DMS53 treated with DMSO at 0.1 percent for 48 hours (cell line): ENCODE measurements at regions not wholly inside any gene's neighbourhood (a gene's known extent, or its start where the extent isn't known, plus 50 kb on each side); places are given as distances from the start of the nearest gene placed in this dataset.

ENCODE experiments used
- DNase-seq: peaks from one replicate; lab custom pipeline; 2025; ENCODE audit not compliant: unreplicated experiment; lab: John Stamatoyannopoulos, UW

DNA sequence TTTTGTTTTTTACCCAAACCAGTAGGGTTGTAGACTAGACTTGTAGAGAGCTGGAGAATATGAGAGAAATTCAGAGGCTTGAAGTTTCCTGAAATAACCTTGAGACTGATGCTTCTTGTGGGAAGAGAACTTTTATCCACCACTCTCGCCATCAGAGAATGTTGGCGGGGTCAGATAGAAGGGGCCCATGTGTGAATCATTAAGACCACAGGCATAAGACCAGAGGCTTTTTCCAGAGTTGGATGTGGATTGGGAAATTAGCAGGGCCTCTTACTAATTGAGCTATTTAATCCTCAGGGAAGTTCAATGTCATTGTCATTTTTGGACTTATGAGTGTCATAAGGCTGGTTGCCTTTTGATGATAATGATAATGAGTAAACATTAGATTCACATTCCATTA, 246.9 kb upstream of the THRB start:
- no peak for DNase-seq

GRCh38 chr3:24748520-24748919, 253.9 kb upstream of the THRB start:
- no peak for DNase-seq

DNA sequence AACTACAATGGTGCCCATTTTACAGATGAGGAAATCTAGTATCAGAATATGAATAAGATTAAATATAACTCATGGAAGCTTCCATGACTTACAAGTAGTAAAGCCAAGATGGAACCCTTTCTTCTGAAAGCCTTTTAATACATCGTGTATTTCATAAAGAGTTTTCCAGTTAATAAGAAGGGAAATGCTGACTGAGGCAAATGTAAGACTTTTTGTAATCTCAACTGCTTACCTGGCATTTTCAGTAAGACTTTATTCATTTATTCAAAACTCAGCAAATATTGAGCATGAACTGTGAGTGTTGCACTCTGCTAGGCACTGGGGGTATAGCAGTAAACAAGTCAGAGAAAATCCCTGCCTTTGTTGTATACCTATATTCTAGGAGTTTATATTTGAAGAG, 256.4 kb upstream of the THRB start:
- no peak for DNase-seq

GRCh38 chr3:24756101-24756888, 261.6 kb upstream of the THRB start:
- no peak for DNase-seq

- DNase-seq = no peak
Measured at GRCh38 chr3:24763393-24763792, 268.7 kb upstream of the THRB start.

GRCh38 chr3:24764236-24764915, 269.7 kb upstream of the THRB start:
- no peak for DNase-seq

- DNase-seq = no peak
Measured at GRCh38 chr3:24765399-24765798, 270.7 kb upstream of the THRB start.

- no peak for DNase-seq
Measured at GRCh38 chr3:24769918-24770317, 275.3 kb upstream of the THRB start.

- peak; percentile 14 for DNase-seq
Measured at GRCh38 chr3:24773798-24774197, 279.1 kb upstream of the THRB start.

- no peak for DNase-seq
Measured at GRCh38 chr3:24780991-24781390, 286.3 kb upstream of the THRB start.

DNA sequence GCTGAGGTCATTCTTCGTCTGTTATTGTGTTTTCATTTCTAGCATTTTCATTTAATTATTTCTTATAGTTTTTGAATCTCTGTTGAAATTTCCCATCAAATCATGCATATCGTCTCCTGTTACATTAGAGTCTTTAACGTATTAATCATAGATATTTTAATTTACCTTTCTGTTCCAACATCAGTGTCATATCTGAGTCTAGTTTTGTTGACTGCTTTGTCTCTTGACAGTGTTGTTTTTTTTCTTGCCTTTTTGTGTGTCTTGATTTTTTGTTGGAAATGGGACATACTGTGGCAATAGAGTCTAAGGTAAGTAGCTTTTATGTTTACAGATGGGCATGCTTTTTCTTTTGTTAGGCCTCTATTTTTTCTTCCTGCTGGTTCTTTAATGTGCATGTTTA, 286.8 kb upstream of the THRB start:
- DNase-seq = no peak

- DNase-seq = no peak
Measured at GRCh38 chr3:24793896-24794295, 299.2 kb upstream of the THRB start.

DNA sequence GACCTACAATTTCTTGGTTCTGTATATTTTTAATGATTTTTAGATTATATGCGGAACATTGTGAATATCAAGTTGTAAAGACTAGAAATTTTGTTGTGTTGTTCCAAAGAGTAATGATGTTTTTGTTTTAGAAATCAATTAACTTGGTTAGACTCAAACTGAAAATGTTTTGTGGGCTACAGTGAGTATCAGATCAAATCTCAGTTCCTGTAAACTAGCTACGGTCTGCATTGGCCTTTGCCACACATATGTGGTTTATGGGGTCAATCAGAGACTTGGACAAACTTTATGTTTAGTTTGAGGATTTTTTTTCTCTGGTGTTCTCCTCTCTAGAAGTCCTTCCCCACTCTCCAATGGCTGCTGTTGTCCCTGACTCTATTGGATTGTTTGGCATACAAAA, 308.0 kb upstream of the THRB start:
- no peak for DNase-seq

DNA sequence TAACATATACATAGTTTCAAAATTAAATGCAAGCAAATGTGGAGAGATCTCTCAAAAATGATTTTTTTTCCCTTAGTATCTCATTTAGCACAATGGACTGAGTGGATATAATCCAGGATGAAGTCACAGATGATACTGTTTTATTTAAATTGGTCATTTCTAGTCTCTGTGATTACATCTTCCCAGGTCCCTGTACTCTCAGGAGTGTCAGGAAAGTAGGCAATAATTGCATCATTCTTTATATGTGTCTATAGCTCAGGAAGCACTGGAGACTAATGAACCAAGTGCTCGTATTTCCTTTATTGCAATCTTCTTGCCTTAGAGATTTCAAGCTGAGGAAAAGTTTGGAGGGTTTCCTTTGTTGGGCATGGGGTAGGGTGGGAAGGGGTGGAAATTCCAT, 309.4 kb upstream of the THRB start:
- DNase-seq = no peak

- DNase-seq = no peak
Measured at GRCh38 chr3:24810881-24811280, 316.2 kb upstream of the THRB start.

DNA sequence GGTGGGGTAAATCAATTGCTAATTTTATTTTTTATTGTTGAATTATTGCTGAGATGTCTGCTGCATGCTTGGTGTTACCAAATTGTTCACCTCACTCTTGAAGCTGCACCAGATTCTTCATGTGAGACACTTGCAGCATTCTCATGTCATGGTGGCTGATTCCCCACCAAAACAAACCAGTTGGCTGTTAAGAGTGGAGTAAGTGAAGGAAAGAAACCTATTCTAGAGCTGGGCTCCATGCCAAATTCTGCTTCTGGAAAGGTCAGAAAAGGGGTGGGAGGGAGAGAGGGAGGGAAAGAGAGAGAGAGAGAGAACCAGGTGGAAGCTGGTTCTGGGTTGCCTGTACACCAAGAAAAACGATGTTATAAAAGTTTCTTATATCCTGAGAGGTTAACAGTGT, 317.5 kb upstream of the THRB start:
- DNase-seq = no peak

- no peak for DNase-seq
Measured at GRCh38 chr3:24818055-24818454, 323.4 kb upstream of the THRB start.

- no peak for DNase-seq
Measured at GRCh38 chr3:24828011-24828410, 333.4 kb upstream of the THRB start.

GRCh38 chr3:24828551-24828950, 333.9 kb upstream of the THRB start:
- DNase-seq = no peak

DNA sequence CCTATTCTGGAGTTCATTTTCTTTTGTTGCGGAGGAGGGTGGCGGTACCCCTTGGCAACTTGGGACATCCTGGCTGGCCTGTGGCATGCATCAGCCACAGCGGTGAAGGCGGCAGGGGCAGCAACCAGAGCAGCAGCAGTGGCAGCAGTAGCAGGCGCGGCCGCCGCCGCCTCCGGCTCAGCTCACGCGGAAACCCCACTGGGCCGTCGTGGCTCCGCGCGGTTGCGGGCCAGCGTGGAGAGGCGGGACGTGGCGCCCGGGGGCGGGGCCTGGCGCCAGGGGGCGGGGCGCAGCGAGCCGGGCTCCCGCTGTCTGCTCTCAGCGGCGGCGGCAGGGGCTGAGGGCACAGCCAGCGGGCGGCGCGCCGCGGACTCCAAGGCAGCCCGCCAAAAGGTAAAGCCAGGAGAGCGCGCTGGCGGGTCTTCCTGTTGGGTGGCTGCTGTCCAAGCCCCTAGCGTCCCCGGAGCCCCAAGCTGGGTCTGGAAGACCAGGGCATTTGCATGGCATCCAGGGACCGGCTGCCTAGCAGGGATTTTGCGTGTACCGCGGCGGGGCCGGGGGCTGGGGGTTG, 334.4 kb upstream of the THRB start:
- DNase-seq = peak; percentile 11

GRCh38 chr3:24829629-24830229, 335.1 kb upstream of the THRB start:
- peak; percentile 11 for DNase-seq
